Gastroesophageal sphincter (tissue), 3 donors: ENCODE measurements at regions not wholly inside any gene's neighbourhood (a gene's known extent, or its start where the extent isn't known, plus 50 kb on each side); places are given as distances from the start of the nearest gene placed in this dataset.

ENCODE experiments used
- CTCF ChIP-seq, 4 experiments: fragments of 200-600 bp in 2 of 4; fragments of 450-650 bp in 2 of 4; sonication (generic) in 1 of 4; IDR thresholded peaks; one replicate each; pipeline ENCODE4 v1.5.1; 2017 to 2019; ENCODE audit warnings: antibody characterized with exemption in 4 of 4, mild to moderate bottlenecking in 2 of 4, moderate library complexity in 2 of 4
- POLR2A ChIP-seq, 2 donors: fragments of 450-650 bp; IDR thresholded peaks; one replicate each; pipeline ENCODE4 v1.6.1; 2017; ENCODE audit warnings: antibody characterized with exemption in 2 of 2, mild to moderate bottlenecking in 2 of 2, moderate library complexity in 1 of 2

GRCh38 chr4:20645236-20645635, 55.0 kb upstream of the PACRGL start:
- TF ChIP-seq CTCF (IDR thresholded peaks at IDR 0.05), result no peak
- TF ChIP-seq POLR2A (IDR thresholded peaks at IDR 0.05), result no peak
